MCF 10A (cell line): ENCODE measurements at regions not wholly inside any gene's neighbourhood (a gene's known extent, or its start where the extent isn't known, plus 50 kb on each side); places are given as distances from the start of the nearest gene placed in this dataset.

ENCODE experiments used
- BruUV-seq: library from RNA; stranded (reverse); fragments of 400-500 nt; replicated peaks from 2 replicates; lab custom pipeline; 2021; lab: Mats Ljungman, UMichigan
- CTCF ChIA-PET: fragments of 300-600 bp; sonication (Branson Sonifier 250); formaldehyde crosslinking; extraction: SDS; loops from one replicate; lab custom pipeline; 2021; ENCODE audit warnings: antibody characterized with exemption, inconsistent platforms; lab: Yijun Ruan, JAX
- POLR2A ChIA-PET: fragments of 300-600, 350-650 bp; sonication (Branson Sonifier 250); formaldehyde crosslinking; extraction: SDS; loops from one replicate; lab custom pipeline; 2020; ENCODE audit warnings: antibody characterized with exemption, inconsistent platforms; lab: Yijun Ruan, JAX
- DNase-seq: peaks from one replicate; pipeline ENCODE4 v3.0.0-alpha.2; 2018; ENCODE audit not compliant: unreplicated experiment
- H3K27ac Mint-ChIP-seq: one replicate; pipeline ENCODE4 v1.8.0; 2022; ENCODE audit warnings: mild to moderate bottlenecking, low read depth, mixed read lengths; ENCODE audit not compliant: unreplicated experiment
- H3K27me3 Mint-ChIP-seq: one replicate; pipeline ENCODE4 v1.8.0; 2022; ENCODE audit warnings: mixed read lengths; ENCODE audit not compliant: insufficient read depth, unreplicated experiment
- H3K36me3 Mint-ChIP-seq: one replicate; pipeline ENCODE4 v1.8.0; 2022; ENCODE audit warnings: mild to moderate bottlenecking, moderate library complexity, mixed read lengths; ENCODE audit not compliant: insufficient read depth, unreplicated experiment
- H3K4me1 Mint-ChIP-seq: one replicate; pipeline ENCODE4 v1.8.0; 2022; ENCODE audit warnings: mixed read lengths; ENCODE audit not compliant: insufficient read depth, unreplicated experiment
- H3K4me3 Mint-ChIP-seq: one replicate; pipeline ENCODE4 v1.8.0; 2022; ENCODE audit warnings: mild to moderate bottlenecking, moderate library complexity, mixed read lengths; ENCODE audit not compliant: unreplicated experiment
- H3K9me3 Mint-ChIP-seq: one replicate; pipeline ENCODE4 v1.8.0; 2022; ENCODE audit warnings: mixed read lengths; ENCODE audit not compliant: unreplicated experiment
- CTCF ChIP-seq: fragments of 200-600 bp; IDR thresholded peaks from one replicate; pipeline ENCODE4 v1.8.0; 2022; ENCODE audit warnings: antibody characterized with exemption, mild to moderate bottlenecking; ENCODE audit not compliant: unreplicated experiment
- intact Hi-C: fragments of 100-400 bp; cut with micrococcal nuclease; formaldehyde crosslinking; loops from 2 replicates; pipeline ENCODE4 v1.14.1; 2022

- TF ChIP-seq CTCF: no peak
- no peak for DNase-seq
- Mint-ChIP-seq H3K36me3 (no peaks in the 10 kb centered on the region), H3K27ac (no peak overlapping the region), H3K4me3 (no peak overlapping the region), H3K9me3 (peaks cover 7% of the 10 kb centered on the region), H3K4me1 (no peaks in the 10 kb centered on the region), H3K27me3 (no peaks in the 10 kb centered on the region)
- ChIA-PET CTCF (no interaction called here), POLR2A (no interaction called here)
- intact Hi-C loops: no loop called here
- no TSS peak for BruUV-seq
These were observed 80.0 kb upstream of the XIST start for GRCh38 chrX:73932522-73932921.

- BruUV-seq: no TSS peak
- Mint-ChIP-seq H3K4me1 (no peaks in the 10 kb centered on the region), H3K27ac (no peak overlapping the region), H3K4me3 (no peak overlapping the region), H3K9me3 (peaks cover 7% of the 10 kb centered on the region), H3K36me3 (no peaks in the 10 kb centered on the region), H3K27me3 (no peaks in the 10 kb centered on the region)
- CTCF ChIA-PET: no interaction called here
- DNase-seq: no peak
- intact Hi-C loops: no loop called here
- POLR2A ChIA-PET: interaction anchor here (1.4 kb wide), 1 partner anchor 13 kb away, joined by 3 read pairs; no protein-coding TSS in a partner anchor
- no peak for TF ChIP-seq CTCF
These were observed 77.8 kb upstream of the XIST start for GRCh38 chrX:73930300-73930699.

GRCh38 chrX:73922856-73923455, 70.4 kb upstream of the XIST start:
- CTCF ChIA-PET: interaction anchor here (0.6 to 1.3 kb wide), 2 partner anchors 21 to 24 kb away, joined by 3 to 4 read pairs; no protein-coding TSS in a partner anchor
- H3K36me3 Mint-ChIP-seq: no peaks in the 10 kb centered on the region
- POLR2A ChIA-PET: interaction anchor here (0.7 to 1.2 kb wide), 2 partner anchors 22 to 48 kb away, joined by 3 to 5 read pairs; no protein-coding TSS in a partner anchor

More at GRCh38 chrX:73922856-73923455, 70.4 kb upstream of the XIST start:
- no peaks in the 10 kb centered on the region for H3K9me3 Mint-ChIP-seq
- H3K27ac Mint-ChIP-seq: peak overlapping the region; percentile 8
- no TSS peak for BruUV-seq
- H3K4me1 Mint-ChIP-seq: peaks cover 4% of the 10 kb centered on the region
- intact Hi-C loops: loop anchor here (10.0 kb wide), 1 partner anchor 48 kb away; no protein-coding TSS in a partner anchor
- no peaks in the 10 kb centered on the region for H3K27me3 Mint-ChIP-seq
- DNase-seq: peak; percentile 60
- TF ChIP-seq CTCF: no peak
- no peak overlapping the region for H3K4me3 Mint-ChIP-seq
